ENCODE measurements at regions not wholly inside any gene's neighbourhood (a gene's known extent, or its start where the extent isn't known, plus 50 kb on each side); places are given as distances from the start of the nearest gene placed in this dataset.

GRCh38 chr12:74791365-74791764, 253.7 kb downstream of the ATXN7L3B start:
- Histone ChIP-seq H3K27me3 (ENCODE audit: low read depth) (no peaks in the 10 kb centered on the region; the same call in 1 of the 2 replicates), H3K4me3 (no peak overlapping the region), H3K4me1 (no peaks in the 10 kb centered on the region), H3K36me3 (replicated peaks) (no peaks in the 10 kb centered on the region), H3K9me3 (no peaks in the 10 kb centered on the region)
- in situ Hi-C loops (cut with MboI; ENCODE audit: low sequenced_read_pairs) = no loop called here
- no peak for DNase-seq (ENCODE audit: low spot score in 2 of 2)

DNA sequence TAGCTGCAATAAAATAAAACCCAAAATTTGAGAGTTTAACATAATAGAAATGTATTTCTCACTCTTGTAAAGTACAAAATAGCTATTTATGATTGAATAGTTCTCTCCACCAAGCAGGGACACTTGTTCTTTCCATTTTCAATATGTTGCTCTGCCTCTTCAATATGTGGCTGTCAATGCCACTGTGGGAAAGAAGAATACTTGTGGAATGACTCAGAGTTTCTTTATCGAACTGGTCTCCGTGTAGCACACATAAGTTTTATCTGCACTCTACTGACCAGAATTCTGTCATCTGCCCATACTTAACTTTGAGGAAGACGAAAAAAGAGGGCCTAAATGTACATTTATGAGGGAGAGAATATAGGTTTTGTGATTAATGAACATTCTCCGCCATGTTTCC, 256.9 kb downstream of the ATXN7L3B start:
- H3K27me3 ChIP-seq (ENCODE audit: low read depth) = peaks cover 5% of the 10 kb centered on the region; the same call in 1 of the 2 replicates
- no peaks in the 10 kb centered on the region for H3K4me1 ChIP-seq
- in situ Hi-C loops (cut with MboI; ENCODE audit: low sequenced_read_pairs) = no loop called here
- H3K9me3 ChIP-seq = no peaks in the 10 kb centered on the region
- H3K4me3 ChIP-seq = no peak overlapping the region
- H3K36me3 ChIP-seq (replicated peaks) = no peaks in the 10 kb centered on the region
- DNase-seq (ENCODE audit: low spot score in 2 of 2) = no peak

DNA sequence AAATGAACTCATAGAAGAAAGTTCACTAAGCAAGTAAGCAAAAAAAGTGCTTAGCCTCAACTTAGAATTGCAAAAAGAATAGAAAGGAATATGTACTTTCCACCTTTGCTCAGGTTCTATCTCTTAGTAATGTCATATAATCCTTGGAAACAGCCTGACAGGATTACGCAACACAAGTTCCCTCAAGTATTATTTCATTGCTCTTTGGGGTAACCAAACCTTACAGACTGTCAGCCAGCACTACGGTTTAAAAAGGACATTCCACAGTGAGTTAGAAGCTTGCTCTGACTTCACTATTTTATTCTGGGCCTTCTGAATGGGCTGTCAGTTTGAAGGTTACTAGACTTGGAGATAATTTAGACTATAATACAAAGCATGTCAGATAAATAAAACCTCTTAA, 264.0 kb downstream of the ATXN7L3B start:
- no peaks in the 10 kb centered on the region for H3K9me3 ChIP-seq
- in situ Hi-C loops (cut with MboI; ENCODE audit: low sequenced_read_pairs) = no loop called here
- H3K27me3 ChIP-seq (ENCODE audit: low read depth) = 0 out of 2 replicates have a peak, but pooled peaks cover 5% of the 10 kb centered on the region
- no peaks in the 10 kb centered on the region for H3K36me3 ChIP-seq (replicated peaks)
- no peaks in the 10 kb centered on the region for H3K4me1 ChIP-seq
- no peak for DNase-seq (ENCODE audit: low spot score in 2 of 2)
- H3K4me3 ChIP-seq = no peak overlapping the region

DNA sequence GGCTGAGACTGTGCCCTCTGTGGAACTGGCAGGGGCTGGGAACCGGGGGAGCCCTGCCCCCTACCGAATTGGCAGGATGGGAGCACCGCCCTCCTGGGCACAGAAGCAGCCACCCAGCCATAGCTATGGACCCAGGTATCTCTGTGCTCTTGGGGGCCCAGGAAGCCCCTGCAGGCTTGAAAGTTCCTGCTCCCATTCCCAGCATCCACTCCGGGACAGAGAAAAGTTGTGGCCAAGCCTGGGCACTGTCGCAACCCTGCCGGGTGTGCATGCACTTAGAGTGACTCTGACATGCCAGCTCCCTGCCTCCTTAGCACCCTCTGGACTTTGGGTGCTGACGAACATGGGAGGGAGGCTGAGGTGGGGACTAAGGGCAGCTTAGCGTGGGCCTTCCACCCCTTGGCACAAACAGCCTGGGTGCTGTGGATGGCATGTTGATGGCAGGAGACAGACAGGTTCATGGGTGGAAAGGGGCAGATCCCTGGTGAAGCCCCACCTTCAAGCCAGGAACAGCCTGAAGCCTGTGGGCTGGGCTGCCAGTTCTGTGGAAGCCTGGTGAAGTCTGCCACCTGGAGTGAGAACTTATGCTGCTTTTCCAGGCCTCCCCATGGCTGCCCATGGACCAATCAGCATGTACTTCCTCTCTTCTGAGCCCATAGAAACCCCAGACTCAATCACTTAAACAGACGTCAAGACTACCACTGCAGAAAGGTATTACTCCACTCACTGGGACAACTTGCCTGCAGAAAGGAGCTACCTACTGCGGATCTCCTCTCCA, 279.0 kb downstream of the ATXN7L3B start:
- no peaks in the 10 kb centered on the region for H3K9me3 ChIP-seq
- no peaks in the 10 kb centered on the region for H3K4me1 ChIP-seq
- no peaks in the 10 kb centered on the region for H3K27me3 ChIP-seq (ENCODE audit: low read depth)
- no peaks in the 10 kb centered on the region for H3K36me3 ChIP-seq (replicated peaks)
- in situ Hi-C loops (cut with MboI; ENCODE audit: low sequenced_read_pairs) = no loop called here
- H3K4me3 ChIP-seq = no peak overlapping the region
- DNase-seq (ENCODE audit: low spot score in 2 of 2) = no peak

GRCh38 chr12:74817499-74817898, 279.9 kb downstream of the ATXN7L3B start:
- in situ Hi-C loops (cut with MboI; ENCODE audit: low sequenced_read_pairs) = no loop called here
- no peak for DNase-seq (ENCODE audit: low spot score in 2 of 2)
- no peak overlapping the region for H3K4me3 ChIP-seq
- H3K9me3 ChIP-seq = no peaks in the 10 kb centered on the region
- H3K27me3 ChIP-seq (ENCODE audit: low read depth) = no peaks in the 10 kb centered on the region
- no peaks in the 10 kb centered on the region for H3K36me3 ChIP-seq (replicated peaks)
- H3K4me1 ChIP-seq = no peaks in the 10 kb centered on the region

DNA sequence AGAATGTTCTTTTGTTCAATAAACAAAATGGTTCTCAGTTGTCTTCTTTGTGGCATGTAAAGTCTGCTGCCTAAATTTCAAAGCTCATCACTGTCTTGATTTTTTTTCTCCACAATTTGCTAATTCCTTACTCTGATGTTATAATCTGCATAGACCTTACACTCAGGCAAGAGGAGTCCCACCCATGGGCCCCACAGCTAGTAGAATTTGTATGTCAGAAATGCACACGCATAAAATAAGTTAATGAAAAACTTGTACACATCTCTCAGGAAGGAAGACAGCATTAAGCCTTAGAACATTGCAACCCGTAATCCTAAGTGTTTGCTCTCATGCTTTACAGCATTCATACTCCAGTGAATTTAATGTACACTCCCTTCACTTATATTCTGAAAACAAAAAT, 280.8 kb downstream of the ATXN7L3B start:
- DNase-seq (ENCODE audit: low spot score in 2 of 2) = no peak
- no peak overlapping the region for H3K4me3 ChIP-seq
- no peaks in the 10 kb centered on the region for H3K27me3 ChIP-seq (ENCODE audit: low read depth)
- no peaks in the 10 kb centered on the region for H3K4me1 ChIP-seq
- H3K36me3 ChIP-seq (replicated peaks) = no peaks in the 10 kb centered on the region
- H3K9me3 ChIP-seq = no peaks in the 10 kb centered on the region
- in situ Hi-C loops (cut with MboI; ENCODE audit: low sequenced_read_pairs) = no loop called here

GRCh38 chr12:74820324-74820723, 282.7 kb downstream of the ATXN7L3B start:
- no peaks in the 10 kb centered on the region for H3K4me1 ChIP-seq
- H3K4me3 ChIP-seq = no peak overlapping the region
- no peaks in the 10 kb centered on the region for H3K9me3 ChIP-seq
- in situ Hi-C loops (cut with MboI; ENCODE audit: low sequenced_read_pairs) = no loop called here
- no peaks in the 10 kb centered on the region for H3K27me3 ChIP-seq (ENCODE audit: low read depth)
- no peaks in the 10 kb centered on the region for H3K36me3 ChIP-seq (replicated peaks)
- no peak for DNase-seq (ENCODE audit: low spot score in 2 of 2)

DNA sequence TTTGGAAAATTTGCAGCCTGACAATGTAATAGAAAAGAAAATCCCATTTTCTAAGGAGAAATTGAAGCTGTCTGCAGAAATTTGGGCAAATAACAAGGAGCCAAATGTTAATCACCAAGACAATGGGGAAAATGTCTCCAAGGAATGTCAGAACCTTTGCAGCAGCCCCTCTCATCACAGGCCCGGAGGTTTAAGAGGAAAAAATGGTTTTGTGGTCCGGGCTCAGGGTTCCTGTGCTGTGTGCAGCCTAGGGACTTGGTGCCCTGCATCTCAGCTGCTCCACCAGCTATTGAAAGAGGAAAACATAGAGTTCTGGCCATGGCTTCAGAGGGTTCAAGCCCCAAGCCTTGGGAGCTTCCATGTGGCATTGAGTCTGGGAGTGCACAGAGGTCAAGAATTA, 298.9 kb downstream of the ATXN7L3B start:
- Histone ChIP-seq H3K4me1 (no peaks in the 10 kb centered on the region), H3K4me3 (no peak overlapping the region), H3K27me3 (ENCODE audit: low read depth) (no peaks in the 10 kb centered on the region), H3K9me3 (no peaks in the 10 kb centered on the region), H3K36me3 (replicated peaks) (no peaks in the 10 kb centered on the region)
- in situ Hi-C loops (cut with MboI; ENCODE audit: low sequenced_read_pairs) = no loop called here
- no peak for DNase-seq (ENCODE audit: low spot score in 2 of 2)

- in situ Hi-C loops (cut with MboI; ENCODE audit: low sequenced_read_pairs) = no loop called here
- no peaks in the 10 kb centered on the region for H3K4me1 ChIP-seq
- DNase-seq (ENCODE audit: low spot score in 2 of 2) = no peak
- H3K36me3 ChIP-seq (replicated peaks) = no peaks in the 10 kb centered on the region
- H3K4me3 ChIP-seq = no peak overlapping the region
- no peaks in the 10 kb centered on the region for H3K27me3 ChIP-seq (ENCODE audit: low read depth)
- H3K9me3 ChIP-seq = no peaks in the 10 kb centered on the region
Observed at GRCh38 chr12:74846116-74846515, 308.5 kb downstream of the ATXN7L3B start.

DNA sequence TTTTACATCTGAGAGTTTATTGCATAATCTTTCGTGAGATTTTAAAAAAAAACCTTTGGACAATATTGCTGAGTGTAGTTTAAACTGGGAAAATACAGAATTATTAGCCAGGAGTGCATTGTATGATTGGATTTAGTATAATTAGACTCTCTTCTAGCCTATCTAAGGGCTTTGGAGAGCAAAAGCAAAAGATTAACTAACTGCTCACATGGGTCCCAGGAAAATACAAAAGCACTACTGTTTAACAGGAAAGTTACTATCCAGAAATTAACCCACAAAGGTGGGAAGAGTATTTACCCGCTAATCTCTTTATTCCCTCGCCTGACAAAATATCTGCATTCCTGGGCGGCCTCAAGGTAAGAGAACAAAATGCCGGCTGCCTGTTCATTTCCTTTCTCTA, 309.5 kb downstream of the ATXN7L3B start:
- Histone ChIP-seq H3K9me3 (no peaks in the 10 kb centered on the region), H3K36me3 (replicated peaks) (no peaks in the 10 kb centered on the region), H3K27me3 (ENCODE audit: low read depth) (no peaks in the 10 kb centered on the region), H3K4me1 (no peaks in the 10 kb centered on the region), H3K4me3 (no peak overlapping the region)
- DNase-seq (ENCODE audit: low spot score in 2 of 2) = no peak
- in situ Hi-C loops (cut with MboI; ENCODE audit: low sequenced_read_pairs) = no loop called here

GRCh38 chr12:74848006-74848405, 310.4 kb downstream of the ATXN7L3B start:
- in situ Hi-C loops (cut with MboI; ENCODE audit: low sequenced_read_pairs) = no loop called here
- H3K9me3 ChIP-seq = no peaks in the 10 kb centered on the region
- DNase-seq (ENCODE audit: low spot score in 2 of 2) = no peak
- H3K36me3 ChIP-seq (replicated peaks) = no peaks in the 10 kb centered on the region
- no peaks in the 10 kb centered on the region for H3K27me3 ChIP-seq (ENCODE audit: low read depth)
- no peaks in the 10 kb centered on the region for H3K4me1 ChIP-seq
- no peak overlapping the region for H3K4me3 ChIP-seq

DNA sequence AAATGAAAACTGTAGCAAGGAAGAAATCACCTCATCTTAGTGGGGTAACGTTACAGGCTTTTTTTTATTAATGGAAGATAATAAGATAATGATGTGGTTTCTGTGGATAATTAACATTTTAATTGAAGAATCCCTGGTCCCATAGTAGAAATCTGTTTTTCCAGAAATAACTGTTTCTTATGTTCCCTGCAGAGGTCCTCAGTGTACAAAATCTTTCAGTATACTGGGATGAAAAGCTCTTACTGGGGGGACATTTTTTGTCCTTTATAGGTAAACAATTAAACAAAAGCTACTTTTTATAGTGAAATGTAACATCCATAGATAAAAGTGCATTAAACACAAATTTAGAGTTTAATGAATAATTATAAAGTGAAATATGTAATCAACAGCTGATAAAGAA, 312.2 kb downstream of the ATXN7L3B start:
- Histone ChIP-seq H3K27me3 (ENCODE audit: low read depth) (no peaks in the 10 kb centered on the region), H3K9me3 (no peaks in the 10 kb centered on the region), H3K36me3 (replicated peaks) (no peaks in the 10 kb centered on the region), H3K4me1 (no peaks in the 10 kb centered on the region), H3K4me3 (no peak overlapping the region)
- DNase-seq (ENCODE audit: low spot score in 2 of 2) = no peak
- in situ Hi-C loops (cut with MboI; ENCODE audit: low sequenced_read_pairs) = no loop called here

DNA sequence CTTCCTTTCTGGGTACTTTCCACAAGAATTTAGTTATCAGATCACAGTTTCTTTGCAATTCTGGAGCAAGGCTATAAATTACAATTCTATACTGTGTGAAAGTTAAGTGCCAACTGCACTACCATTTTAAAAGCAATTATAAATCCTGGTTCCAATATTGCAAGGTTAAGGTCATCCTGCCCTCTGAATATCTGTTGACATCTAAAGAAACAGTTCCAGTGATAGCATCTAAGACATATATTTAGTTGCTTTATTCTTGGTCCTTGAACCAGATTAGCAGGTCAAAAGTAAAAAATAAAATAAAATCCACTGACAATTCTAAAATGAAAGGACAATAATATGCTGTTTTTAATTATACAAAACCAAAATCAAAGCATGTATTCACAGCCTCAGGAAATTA, 334.2 kb downstream of the ATXN7L3B start:
- in situ Hi-C loops (cut with MboI; ENCODE audit: low sequenced_read_pairs) = no loop called here
- Histone ChIP-seq H3K36me3 (replicated peaks) (no peaks in the 10 kb centered on the region), H3K4me3 (no peak overlapping the region), H3K27me3 (ENCODE audit: low read depth) (no peaks in the 10 kb centered on the region), H3K9me3 (no peaks in the 10 kb centered on the region), H3K4me1 (no peaks in the 10 kb centered on the region)
- DNase-seq (ENCODE audit: low spot score in 2 of 2) = no peak

DNA sequence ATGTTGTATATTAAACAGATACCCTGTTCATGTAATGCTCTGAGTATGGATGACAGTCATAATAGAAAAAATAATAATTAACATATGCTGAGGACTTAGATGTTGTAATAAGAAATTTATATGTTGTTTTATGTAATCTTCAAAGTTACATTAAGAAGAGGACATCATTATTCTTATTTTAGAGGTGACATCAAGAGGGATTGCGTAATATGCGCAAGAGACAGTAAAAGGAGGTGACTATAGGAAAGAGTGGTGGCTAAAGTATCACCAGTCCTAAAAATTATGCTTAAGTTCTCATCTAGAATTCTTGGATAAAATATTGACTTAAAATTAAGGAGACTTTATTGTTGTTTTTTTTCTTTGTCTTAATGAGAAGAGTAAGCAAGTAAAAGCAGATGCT, 323.9 kb downstream of the KCNC2 start:
- Histone ChIP-seq H3K4me1 (no peaks in the 10 kb centered on the region), H3K9me3 (no peaks in the 10 kb centered on the region), H3K4me3 (no peak overlapping the region), H3K27me3 (ENCODE audit: low read depth) (no peaks in the 10 kb centered on the region), H3K36me3 (replicated peaks) (no peaks in the 10 kb centered on the region)
- no peak for DNase-seq (ENCODE audit: low spot score in 2 of 2)
- in situ Hi-C loops (cut with MboI; ENCODE audit: low sequenced_read_pairs) = no loop called here

DNA sequence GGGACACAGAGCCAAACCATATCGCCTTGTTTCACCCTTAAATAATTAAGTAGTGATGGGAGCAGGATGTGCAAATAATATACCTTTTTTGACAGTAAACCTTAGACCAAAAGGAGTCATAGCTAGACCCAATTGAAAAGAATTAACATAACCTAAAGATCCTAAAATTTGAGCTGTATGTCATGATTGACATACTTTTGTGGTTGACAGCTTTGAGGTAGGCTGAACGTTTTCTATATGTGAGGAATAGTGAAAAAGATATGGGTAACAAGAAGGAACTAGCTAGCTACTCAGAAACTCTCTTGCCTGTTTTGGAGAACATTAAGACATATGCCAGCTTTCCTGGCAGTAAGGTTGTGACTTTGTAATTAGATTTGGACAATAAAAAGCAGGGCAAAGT, 320.6 kb downstream of the KCNC2 start:
- Histone ChIP-seq H3K36me3 (replicated peaks) (no peaks in the 10 kb centered on the region), H3K4me1 (no peaks in the 10 kb centered on the region), H3K4me3 (no peak overlapping the region), H3K27me3 (ENCODE audit: low read depth) (no peaks in the 10 kb centered on the region), H3K9me3 (no peaks in the 10 kb centered on the region)
- no peak for DNase-seq (ENCODE audit: low spot score in 2 of 2)
- in situ Hi-C loops (cut with MboI; ENCODE audit: low sequenced_read_pairs) = no loop called here
